PC-3 (cell line): ENCODE measurements at regions not wholly inside any gene's neighbourhood (a gene's known extent, or its start where the extent isn't known, plus 50 kb on each side); places are given as distances from the start of the nearest gene placed in this dataset.

ENCODE experiments used
- ATAC-seq: fragments of 200-7000 bp; cut with Tn5 transposase; 2 replicates; pipeline ENCODE4 v1.9.1; 2020; ENCODE audit warnings: mild to moderate bottlenecking, moderate library complexity
- BruUV-seq: library from RNA; stranded (reverse); fragments of 400-500 nt; replicated peaks from 2 replicates; lab custom pipeline; 2021; lab: Mats Ljungman, UMichigan
- CTCF ChIA-PET: fragments of 300-600 bp; sonication (Branson Sonifier 250); formaldehyde crosslinking; loops from one replicate; lab custom pipeline; 2022; ENCODE audit warnings: antibody characterized with exemption; lab: Charles Lee
- POLR2A ChIA-PET: fragments of 300-600 bp; sonication (Branson Sonifier 250); formaldehyde crosslinking; loops from one replicate; lab custom pipeline; 2022; ENCODE audit warnings: antibody characterized with exemption; ENCODE audit not compliant: unreplicated experiment; lab: Charles Lee
- DNase-seq: peaks from one replicate; pipeline ENCODE4 v3.0.0-alpha.2; 2015
- H2AFZ ChIP-seq: fragments of 300-600 bp; sonication (generic); 2 replicates; pipeline ENCODE4 v1.6.0; 2016; ENCODE audit warnings: antibody characterized with exemption, low read length
- H3F3A ChIP-seq: fragments of 300-600 bp; sonication (generic); one replicate; pipeline ENCODE4 v1.6.0; 2017; ENCODE audit warnings: antibody characterized with exemption, low read length, control low read depth, mild to moderate bottlenecking; ENCODE audit not compliant: unreplicated experiment
- H3K27ac ChIP-seq: fragments of 300-600 bp; sonication (generic); 2 replicates; pipeline ENCODE4 v1.5.1; 2016; ENCODE audit warnings: mild to moderate bottlenecking, low read length
- H3K27me3 ChIP-seq: fragments of 300-600 bp; sonication (generic); 2 replicates; pipeline ENCODE4 v1.6.1; 2016; ENCODE audit warnings: low read length, mixed read lengths
- H3K36me3 ChIP-seq: fragments of 300-600 bp; sonication (generic); 2 replicates; pipeline ENCODE4 v1.6.1; 2016; ENCODE audit warnings: low read depth, mixed run types, low read length, mixed read lengths
- H3K4me1 ChIP-seq: fragments of 300-600 bp; sonication (generic); 2 replicates; pipeline ENCODE4 v1.5.1; 2016; ENCODE audit warnings: low read length; ENCODE audit not compliant: insufficient read depth
- H3K4me2 ChIP-seq: fragments of 300-600 bp; sonication (generic); 2 replicates; pipeline ENCODE4 v1.6.0; 2016; ENCODE audit warnings: low read length
- H3K4me3 ChIP-seq: fragments of 300-600 bp; sonication (generic); 2 replicates; pipeline ENCODE4 v1.5.1; 2016; ENCODE audit warnings: mild to moderate bottlenecking, low read length, mixed read lengths
- H3K79me2 ChIP-seq: fragments of 300-600 bp; sonication (generic); 2 replicates; pipeline ENCODE4 v1.6.1; 2017; ENCODE audit warnings: low read length, mixed read lengths
- H3K9ac ChIP-seq: fragments of 300-600 bp; sonication (generic); 2 replicates; pipeline ENCODE4 v1.6.0; 2016; ENCODE audit warnings: mild to moderate bottlenecking, low read length
- H3K9me2 ChIP-seq: fragments of 300-600 bp; sonication (generic); replicated peaks from 2 replicates; pipeline ENCODE4 v1.6.1; 2016; ENCODE audit warnings: mixed run types, low read length, mixed read lengths
- H3K9me3 ChIP-seq: fragments of 300-600 bp; sonication (generic); 2 replicates; pipeline ENCODE4 v1.6.1; 2016; ENCODE audit warnings: low read length, mixed read lengths
- H4K20me1 ChIP-seq: fragments of 300-600 bp; sonication (generic); 2 replicates; pipeline ENCODE4 v1.6.1; 2016; ENCODE audit warnings: low read length, mixed read lengths
- CTCF ChIP-seq: fragments of 300-600 bp; sonication (generic); conservative IDR thresholded peaks from 2 replicates; pipeline ENCODE4 v1.5.1; 2017; ENCODE audit warnings: antibody characterized with exemption, low read depth, mild to moderate bottlenecking, low read length
- EZH2 ChIP-seq: fragments of 300-600 bp; sonication (generic); IDR thresholded peaks from one replicate; pipeline ENCODE4 v1.6.1; 2017; ENCODE audit warnings: antibody characterized with exemption, mild to moderate bottlenecking, low read length; ENCODE audit not compliant: unreplicated experiment
- EZH2phosphoT487 ChIP-seq: fragments of 300-600 bp; sonication (generic); IDR thresholded peaks from 2 replicates; pipeline ENCODE4 v1.6.1; 2018; ENCODE audit warnings: mild to moderate bottlenecking, antibody characterized with exemption, low read length, borderline replicate concordance
- intact Hi-C: fragments of 100-400 bp; cut with micrococcal nuclease; formaldehyde crosslinking; loops from 2 replicates; pipeline ENCODE4 v1.9.0; 2023

DNA sequence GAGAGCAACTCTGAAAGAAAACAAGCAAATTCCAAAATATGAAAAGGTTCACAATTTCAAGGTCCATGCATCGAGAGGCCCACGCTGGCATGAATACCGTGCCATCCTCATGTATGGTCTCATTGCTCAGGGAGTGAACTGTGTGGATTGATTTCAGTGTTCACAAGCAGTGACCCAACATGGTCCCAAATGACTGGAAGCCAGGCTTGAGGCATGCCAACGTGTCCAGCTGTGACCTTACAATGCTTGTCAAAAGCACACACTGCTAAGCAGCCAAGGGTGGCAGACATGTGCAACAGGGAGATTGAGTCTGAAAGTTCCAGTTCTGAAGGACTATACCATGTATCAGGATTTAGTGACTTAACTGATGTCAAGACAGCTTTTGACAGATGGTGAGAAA, 58.7 kb upstream of the CLDN24 start:
- H3K27me3 ChIP-seq: no peaks in the 10 kb centered on the region
- CTCF ChIA-PET: no interaction called here
- no peaks in the 10 kb centered on the region for H3K9me3 ChIP-seq
- ATAC-seq: no peak
- H3K36me3 ChIP-seq: no peaks in the 10 kb centered on the region
- no peaks in the 10 kb centered on the region for H3K79me2 ChIP-seq
- H3K4me1 ChIP-seq: no peaks in the 10 kb centered on the region
- POLR2A ChIA-PET: no interaction called here
- TF ChIP-seq EZH2phosphoT487 (no peak), CTCF (no peak), EZH2 (no peak)
- no peaks in the 10 kb centered on the region for H3K9me2 ChIP-seq
- no peak overlapping the region for H3K4me3 ChIP-seq
- no peaks in the 10 kb centered on the region for H4K20me1 ChIP-seq
- H3F3A ChIP-seq: no peaks in the 10 kb centered on the region
- intact Hi-C loops: no loop called here
- BruUV-seq: no TSS peak
- no peak for DNase-seq
- no peak overlapping the region for H3K4me2 ChIP-seq
- H3K9ac ChIP-seq: no peak overlapping the region
- H2AFZ ChIP-seq: no peak overlapping the region
- no peak overlapping the region for H3K27ac ChIP-seq

DNA sequence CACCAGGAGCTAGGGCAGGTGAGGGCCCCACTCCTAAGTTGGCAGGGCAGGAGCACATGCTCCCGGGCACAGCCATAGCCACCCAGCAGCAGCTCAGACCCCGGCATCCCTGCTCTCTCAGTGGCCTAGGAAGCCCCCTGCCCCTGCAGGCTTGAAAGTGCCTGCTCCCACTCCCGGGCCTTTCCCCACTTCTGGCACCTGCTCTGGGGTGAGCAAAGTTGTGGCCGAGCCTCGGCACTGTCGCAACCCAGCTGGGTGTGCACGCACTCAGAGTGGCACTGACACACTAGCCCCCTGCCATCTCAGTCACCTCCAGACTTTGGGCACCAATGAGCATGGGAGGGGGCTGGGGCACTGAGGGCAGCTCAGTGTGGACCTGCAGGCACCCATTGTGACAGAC, 60.8 kb upstream of the CDKN2AIP start:
- no peaks in the 10 kb centered on the region for H3K36me3 ChIP-seq
- intact Hi-C loops: no loop called here
- H2AFZ ChIP-seq: no peak overlapping the region
- H4K20me1 ChIP-seq: no peaks in the 10 kb centered on the region
- DNase-seq: no peak
- no peak overlapping the region for H3K27ac ChIP-seq
- TF ChIP-seq CTCF (no peak), EZH2phosphoT487 (no peak), EZH2 (no peak)
- H3K4me1 ChIP-seq: no peaks in the 10 kb centered on the region
- no peaks in the 10 kb centered on the region for H3K9me2 ChIP-seq
- no peaks in the 10 kb centered on the region for H3K27me3 ChIP-seq
- H3K9me3 ChIP-seq: no peaks in the 10 kb centered on the region
- POLR2A ChIA-PET: no interaction called here
- BruUV-seq: no TSS peak
- H3F3A ChIP-seq: no peaks in the 10 kb centered on the region
- no peak overlapping the region for H3K9ac ChIP-seq
- no peak overlapping the region for H3K4me3 ChIP-seq
- ATAC-seq: no peak
- CTCF ChIA-PET: no interaction called here
- H3K4me2 ChIP-seq: no peak overlapping the region
- no peaks in the 10 kb centered on the region for H3K79me2 ChIP-seq

- intact Hi-C loops: no loop called here
- Histone ChIP-seq H3K27me3 (no peaks in the 10 kb centered on the region), H3K36me3 (no peaks in the 10 kb centered on the region), H3K4me3 (no peak overlapping the region), H3K4me2 (no peak overlapping the region), H3K9ac (no peak overlapping the region), H2AFZ (no peak overlapping the region), H3F3A (no peaks in the 10 kb centered on the region), H3K9me2 (no peaks in the 10 kb centered on the region), H3K9me3 (no peaks in the 10 kb centered on the region), H4K20me1 (no peaks in the 10 kb centered on the region), H3K79me2 (no peaks in the 10 kb centered on the region), H3K27ac (no peak overlapping the region), H3K4me1 (no peaks in the 10 kb centered on the region)
- no TSS peak for BruUV-seq
- ChIA-PET CTCF (no interaction called here), POLR2A (no interaction called here)
- TF ChIP-seq EZH2phosphoT487 (no peak), CTCF (no peak), EZH2 (no peak)
- no peak for DNase-seq
- no peak for ATAC-seq
Measured at GRCh38 chr4:183384516-183384915, 59.9 kb upstream of the CDKN2AIP start.
